ENCODE measurements at regions not wholly inside any gene's neighbourhood (a gene's known extent, or its start where the extent isn't known, plus 50 kb on each side); places are given as distances from the start of the nearest gene placed in this dataset.

- TF ChIP-seq EZH2 (IDR thresholded peaks at IDR 0.05; ENCODE audit: insufficient read depth, poor library complexity, severe bottlenecking) (no peak), EZH2phosphoT487 (IDR thresholded peaks at IDR 0.05; ENCODE audit: insufficient read depth, low read depth) (no peak)
Measured at GRCh38 chr15:31901501-31901900, 128.8 kb upstream of the CHRNA7 start.

Measured in GM23248 (cell line).